ENCODE measurements at regions not wholly inside any gene's neighbourhood (a gene's known extent, or its start where the extent isn't known, plus 50 kb on each side); places are given as distances from the start of the nearest gene placed in this dataset.

GRCh38 chr10:85045046-85045445 lies 716.7 kb downstream of the CCSER2 start:
- no peak overlapping the region for H3K27ac Mint-ChIP-seq
- no peak for TF ChIP-seq CTCF (conservative IDR thresholded peaks at IDR 0.05)
- peaks cover 0 to 8% (median 3%) of the 10 kb centered on the region in 3 experiments; a peak in 3 of 7 replicates for H3K36me3 Mint-ChIP-seq (ENCODE audit: insufficient read depth in 1 of 3, low read depth in 3 of 3)
- Histone ChIP-seq H3K23me2 (ENCODE audit: insufficient read length, low read depth, low read length, poor library complexity, severe bottlenecking) (no peaks in the 10 kb centered on the region), H3T11ph (ENCODE audit: low read length) (no peak overlapping the region), H3K4ac (ENCODE audit: low read depth, low read length) (no peak overlapping the region), H3K14ac (ENCODE audit: insufficient read depth, low read length) (no peak overlapping the region), H2AFZ (ENCODE audit: low read length) (no peak overlapping the region), H4K20me1 (ENCODE audit: control insufficient read depth, insufficient read depth, insufficient read length) (no peaks in the 10 kb centered on the region), H3K56ac (ENCODE audit: insufficient read length, low read depth, low read length) (no peak overlapping the region), H3K4me1 (ENCODE audit: insufficient read depth, low read length) (no peaks in the 10 kb centered on the region; the same call in 1 of the 2 replicates), H3K18ac (ENCODE audit: insufficient read length, low read depth, low read length) (no peak overlapping the region), H2BK5ac (ENCODE audit: insufficient read length, low read length) (no peak overlapping the region), H3K23ac (ENCODE audit: insufficient read length, low read depth, low read length) (no peak overlapping the region), H3K9me3 (ENCODE audit: control insufficient read depth, low read depth, low read length) (no peaks in the 10 kb centered on the region), H2BK15ac (ENCODE audit: low read depth, low read length) (no peak overlapping the region), H2BK12ac (ENCODE audit: insufficient read length, low read depth, low read length) (no peak overlapping the region), H3K79me1 (ENCODE audit: insufficient read depth, low read depth, low read length, poor library complexity, severe bottlenecking) (no peaks in the 10 kb centered on the region), H3K27me3 (ENCODE audit: insufficient read depth, low read length) (no peaks in the 10 kb centered on the region), H3K79me2 (ENCODE audit: insufficient read depth, low read length) (no peaks in the 10 kb centered on the region), H4K8ac (replicated peaks; ENCODE audit: insufficient read length, low read depth, low read length) (no peak overlapping the region), H3K27ac (ENCODE audit: insufficient read length, low read depth, low read length) (no peak overlapping the region), H2BK20ac (ENCODE audit: low read depth, low read length, poor library complexity, severe bottlenecking) (no peak overlapping the region), H2BK120ac (ENCODE audit: low read depth, low read length, poor library complexity, severe bottlenecking) (no peak overlapping the region), H2AK5ac (ENCODE audit: insufficient read length, low read length) (no peak overlapping the region), H4K91ac (ENCODE audit: insufficient read length, low read depth, low read length) (no peak overlapping the region), H3K9ac (ENCODE audit: extremely low read depth, insufficient read length, low read length) (no peak overlapping the region), H3K4me2 (ENCODE audit: insufficient read depth, insufficient read length, low read length) (no peak overlapping the region), H4K5ac (ENCODE audit: insufficient read length, low read depth, low read length) (no peak overlapping the region)
- peaks cover 6% of the 10 kb centered on the region for H3K27me3 Mint-ChIP-seq (ENCODE audit: low read depth)
- no peak overlapping the region for H3K4me3 Mint-ChIP-seq
- peaks cover 10 to 11% of the 10 kb centered on the region in 2 experiments for H3K4me1 Mint-ChIP-seq
- WGBS (ENCODE audit: extremely low coverage, insufficient read length, low lambda C conversion rate) = no CpG with 5 or more reads among the region's 2 CpGs
- no peak for DNase-seq
- H3K9me3 Mint-ChIP-seq = peaks cover 4 to 8% of the 10 kb centered on the region in 2 experiments; a peak in 4 of 5 replicates

Data from H9 (cell line).